Skeletal muscle cell (primary cell): ENCODE measurements at regions not wholly inside any gene's neighbourhood (a gene's known extent, or its start where the extent isn't known, plus 50 kb on each side); places are given as distances from the start of the nearest gene placed in this dataset.

Experiments
- DNase-seq: peaks from one replicate; pipeline ENCODE4 v3.0.0-alpha.2; 2010; ENCODE audit warnings: low read depth
- H3K4me3 ChIP-seq: 2 replicates; pipeline ENCODE4 v1.5.1; 2011; ENCODE audit warnings: low read depth, mild to moderate bottlenecking, control low read depth, low read length, moderate library complexity

GRCh38 chr5:17878541-17878940 is 244.3 kb downstream of the TAF11L14 start:
- H3K4me3 ChIP-seq, result no peak overlapping the region
- peak; percentile 15 for DNase-seq

- no peak for DNase-seq
- H3K4me3 ChIP-seq, result no peak overlapping the region
Observed at GRCh38 chr5:17879276-17879675, 245.0 kb downstream of the TAF11L14 start.

GRCh38 chr5:17880869-17881268 is 246.6 kb downstream of the TAF11L14 start:
- DNase-seq, result no peak
- H3K4me3 ChIP-seq, result no peak overlapping the region

- no peak for DNase-seq
- no peak overlapping the region for H3K4me3 ChIP-seq
Observed at GRCh38 chr5:17882760-17883488, 248.7 kb downstream of the TAF11L14 start.

- no peak for DNase-seq
- H3K4me3 ChIP-seq, result no peak overlapping the region
Observed at GRCh38 chr5:17888155-17888554, 253.9 kb downstream of the TAF11L14 start.

GRCh38 chr5:17890501-17890900 is 256.2 kb downstream of the TAF11L14 start:
- DNase-seq, result no peak

GRCh38 chr5:17891881-17892280 is 257.6 kb downstream of the TAF11L14 start:
- no peak for DNase-seq
- no peak overlapping the region for H3K4me3 ChIP-seq

More at GRCh38 chr5:17890501-17890900, 256.2 kb downstream of the TAF11L14 start:
- no peak overlapping the region for H3K4me3 ChIP-seq

- H3K4me3 ChIP-seq, result no peak overlapping the region
- DNase-seq, result no peak
Observed at GRCh38 chr5:17893026-17893635, 258.9 kb downstream of the TAF11L14 start.

- no peak overlapping the region for H3K4me3 ChIP-seq
- DNase-seq, result no peak
Observed at GRCh38 chr5:17895288-17896033, 261.2 kb downstream of the TAF11L14 start.

- H3K4me3 ChIP-seq, result no peak overlapping the region
- peak; percentile 21 for DNase-seq
Observed at GRCh38 chr5:17896605-17897004, 262.3 kb downstream of the TAF11L14 start.

- H3K4me3 ChIP-seq, result no peak overlapping the region
Observed at GRCh38 chr5:17897776-17898175, 263.5 kb downstream of the TAF11L14 start.

GRCh38 chr5:17898766-17899165 is 264.5 kb downstream of the TAF11L14 start:
- no peak for DNase-seq
- no peak overlapping the region for H3K4me3 ChIP-seq

More at GRCh38 chr5:17897776-17898175, 263.5 kb downstream of the TAF11L14 start:
- DNase-seq, result no peak

GRCh38 chr5:17907094-17907493 is 272.8 kb downstream of the TAF11L14 start:
- no peak overlapping the region for H3K4me3 ChIP-seq
- no peak for DNase-seq

GRCh38 chr5:17910318-17910717 is 276.1 kb downstream of the TAF11L14 start:
- peak; percentile 5 for DNase-seq

GRCh38 chr5:17912794-17913193 is 278.5 kb downstream of the TAF11L14 start:
- no peak for DNase-seq
- no peak overlapping the region for H3K4me3 ChIP-seq

More at GRCh38 chr5:17910318-17910717, 276.1 kb downstream of the TAF11L14 start:
- no peak overlapping the region for H3K4me3 ChIP-seq

GRCh38 chr5:17916446-17916845 is 282.2 kb downstream of the TAF11L14 start:
- no peak overlapping the region for H3K4me3 ChIP-seq

GRCh38 chr5:17917465-17917864 is 283.2 kb downstream of the TAF11L14 start:
- no peak overlapping the region for H3K4me3 ChIP-seq
- DNase-seq, result no peak

More at GRCh38 chr5:17916446-17916845, 282.2 kb downstream of the TAF11L14 start:
- no peak for DNase-seq

- no peak overlapping the region for H3K4me3 ChIP-seq
- DNase-seq, result no peak
Observed at GRCh38 chr5:17918373-17919104, 284.3 kb downstream of the TAF11L14 start.

GRCh38 chr5:17925276-17925675 is 291.0 kb downstream of the TAF11L14 start:
- no peak for DNase-seq
- H3K4me3 ChIP-seq, result no peak overlapping the region

GRCh38 chr5:17928581-17928981 is 294.3 kb downstream of the TAF11L14 start:
- H3K4me3 ChIP-seq, result no peak overlapping the region
- no peak for DNase-seq
